ENCODE measurements at regions not wholly inside any gene's neighbourhood (a gene's known extent, or its start where the extent isn't known, plus 50 kb on each side); places are given as distances from the start of the nearest gene placed in this dataset.
A peak's percentile ranks its signal among the peaks of the same experiment; 100 is the strongest.

DNA sequence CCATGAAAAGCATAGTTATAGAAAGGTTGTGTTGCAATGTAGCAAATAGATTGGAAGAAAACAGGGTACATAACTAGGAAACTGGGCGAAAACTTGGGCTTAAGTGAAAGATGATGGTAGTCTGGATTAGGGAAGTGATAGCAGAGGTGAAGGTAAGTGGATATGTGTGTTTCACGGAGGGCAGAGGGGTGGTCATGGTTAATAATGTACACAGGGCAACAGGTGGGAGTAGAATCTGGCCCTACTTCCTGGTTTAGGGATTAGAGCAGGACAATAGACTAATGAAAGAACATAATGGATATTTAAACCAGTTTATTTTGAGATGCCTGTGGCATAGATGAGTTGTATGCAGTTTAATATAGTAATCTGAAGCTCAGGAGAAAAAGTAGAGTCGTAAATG is 257.3 kb upstream of the SPRY2 start:
- no peak for DNase-seq

DNA sequence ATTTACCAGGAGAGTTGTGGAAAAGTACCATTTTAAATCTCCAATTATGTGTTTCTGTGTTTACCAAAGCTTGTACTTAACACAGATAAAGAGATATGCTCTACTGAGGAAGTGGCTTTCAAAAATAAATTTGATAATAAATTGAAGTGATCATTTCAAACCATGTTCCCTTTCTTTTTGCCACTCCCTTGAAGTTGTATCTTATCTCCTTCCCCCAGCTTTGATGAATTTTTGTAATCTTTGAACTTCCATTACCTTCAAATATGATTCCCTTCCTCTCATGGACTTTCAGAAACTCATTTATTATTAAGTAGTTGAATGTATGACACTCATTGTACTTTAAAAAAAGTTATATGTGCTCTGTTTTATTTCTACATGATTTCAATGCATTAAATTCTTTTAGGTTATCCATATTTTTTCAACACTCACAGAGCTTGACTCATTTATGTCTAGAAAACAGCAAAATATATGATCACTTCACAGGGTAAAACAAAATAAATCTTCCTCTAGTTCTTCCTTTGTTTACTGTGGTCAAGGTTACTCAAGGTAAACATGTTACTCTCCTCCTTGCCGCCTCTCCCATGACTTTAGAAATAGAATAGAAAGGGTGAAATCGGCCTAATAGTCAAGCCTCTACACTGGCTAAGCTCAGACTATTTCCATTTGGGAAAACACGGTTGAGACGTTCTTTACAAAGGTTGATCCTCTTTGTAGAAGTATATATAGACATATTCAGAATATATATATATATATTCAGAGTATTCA is 251.2 kb upstream of the SPRY2 start:
- DNase-seq = no peak

- no peak for DNase-seq
Measured at GRCh38 chr13:80590551-80590950, 249.6 kb upstream of the SPRY2 start.

- DNase-seq = no peak
Measured at GRCh38 chr13:80586356-80586755, 245.4 kb upstream of the SPRY2 start.

DNA sequence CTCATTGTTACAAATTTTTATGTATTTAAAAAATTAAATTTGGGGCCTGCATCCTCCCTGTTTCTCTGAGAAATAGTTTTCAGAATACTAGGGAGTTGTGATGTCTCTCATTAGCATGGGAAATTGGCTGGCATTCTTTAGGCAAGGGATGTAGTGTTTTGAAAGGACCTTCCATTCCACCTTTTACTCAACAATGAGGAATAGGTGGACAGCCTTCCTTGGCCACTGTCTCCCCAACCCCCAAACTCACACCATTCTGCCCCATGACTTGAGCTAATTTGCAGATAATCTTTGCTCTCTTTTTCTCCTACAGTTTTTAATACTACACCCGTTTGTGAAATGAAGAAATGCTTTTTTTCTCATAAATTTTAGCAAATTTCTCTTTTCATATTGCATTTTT is 244.6 kb upstream of the SPRY2 start:
- DNase-seq = no peak

- DNase-seq = no peak
Measured at GRCh38 chr13:80584785-80585184, 243.9 kb upstream of the SPRY2 start.

GRCh38 chr13:80584306-80584705 is 243.4 kb upstream of the SPRY2 start:
- DNase-seq = no peak

- no peak for DNase-seq
Measured at GRCh38 chr13:80577926-80578670, 237.2 kb upstream of the SPRY2 start.

DNA sequence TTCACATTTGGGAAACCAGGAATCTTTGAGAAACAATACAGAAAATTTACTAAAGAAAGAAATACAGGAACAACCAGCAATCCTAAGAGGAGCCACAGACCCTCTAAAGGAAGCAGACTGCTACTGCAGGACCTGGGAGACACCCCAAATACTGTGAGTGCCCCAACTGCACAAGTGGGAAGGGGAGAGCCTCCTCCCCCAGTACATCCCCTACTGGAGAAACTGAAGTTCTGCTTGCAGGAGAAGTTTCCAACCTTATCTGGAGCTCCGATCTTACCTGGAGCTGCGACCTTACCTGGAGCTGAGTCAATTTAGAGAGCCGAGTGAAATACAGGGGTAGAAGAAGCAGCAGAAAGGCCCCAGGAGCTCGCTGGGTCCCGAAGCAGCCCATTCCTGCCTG is 236.4 kb upstream of the SPRY2 start:
- no peak for DNase-seq

GRCh38 chr13:80574113-80574850 is 233.4 kb upstream of the SPRY2 start:
- no peak for DNase-seq

- DNase-seq = no peak
Measured at GRCh38 chr13:80572923-80573316, 232.0 kb upstream of the SPRY2 start.

GRCh38 chr13:80572308-80572922 is 231.5 kb upstream of the SPRY2 start:
- peak; percentile 96 for DNase-seq

GRCh38 chr13:80571346-80572307 is 230.7 kb upstream of the SPRY2 start:
- DNase-seq = no peak

GRCh38 chr13:80563439-80563838 is 222.5 kb upstream of the SPRY2 start:
- DNase-seq = no peak

- peak; percentile 82 for DNase-seq
Measured at GRCh38 chr13:80562433-80563156, 221.7 kb upstream of the SPRY2 start.

DNA sequence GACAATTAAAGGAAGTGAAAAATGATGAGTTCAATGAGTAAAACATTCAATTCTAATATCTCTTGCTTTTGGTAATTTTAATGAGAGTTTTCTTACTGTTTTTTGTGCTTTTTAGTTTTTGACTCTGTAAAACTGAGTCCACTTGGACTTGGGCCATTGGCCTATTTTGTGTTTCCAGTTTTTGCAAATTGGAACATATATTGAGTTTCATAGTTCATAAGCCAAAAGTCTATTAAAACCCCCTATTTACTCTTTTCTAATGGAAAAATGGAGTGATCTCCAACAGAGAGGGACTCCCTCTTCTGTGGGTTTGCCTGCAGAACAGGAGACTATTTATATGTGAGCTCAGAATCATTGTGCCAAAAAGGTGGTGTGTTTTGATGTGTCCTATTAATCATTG is 219.7 kb upstream of the SPRY2 start:
- no peak for DNase-seq

- no peak for DNase-seq
Measured at GRCh38 chr13:80559944-80560343, 219.0 kb upstream of the SPRY2 start.

DNA sequence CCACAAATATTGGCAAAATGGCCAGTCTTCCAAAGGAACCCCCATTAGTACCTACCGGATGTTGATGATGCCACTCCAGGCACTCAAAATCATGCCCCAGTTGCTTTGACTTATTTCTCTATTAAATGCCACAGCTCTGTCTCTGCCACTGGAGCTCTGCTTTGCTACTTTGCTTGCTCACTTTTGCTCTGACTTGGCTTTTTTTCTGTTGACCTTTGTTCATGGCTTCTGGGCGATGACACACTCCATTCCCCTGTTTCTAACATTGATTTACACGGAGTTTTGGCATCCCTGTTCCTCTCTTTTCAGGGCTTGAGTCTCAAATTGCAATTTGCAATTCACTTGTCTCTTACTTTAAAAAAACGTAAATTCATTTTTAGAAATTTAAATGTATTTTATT is 217.1 kb upstream of the SPRY2 start:
- DNase-seq = no peak

DNA sequence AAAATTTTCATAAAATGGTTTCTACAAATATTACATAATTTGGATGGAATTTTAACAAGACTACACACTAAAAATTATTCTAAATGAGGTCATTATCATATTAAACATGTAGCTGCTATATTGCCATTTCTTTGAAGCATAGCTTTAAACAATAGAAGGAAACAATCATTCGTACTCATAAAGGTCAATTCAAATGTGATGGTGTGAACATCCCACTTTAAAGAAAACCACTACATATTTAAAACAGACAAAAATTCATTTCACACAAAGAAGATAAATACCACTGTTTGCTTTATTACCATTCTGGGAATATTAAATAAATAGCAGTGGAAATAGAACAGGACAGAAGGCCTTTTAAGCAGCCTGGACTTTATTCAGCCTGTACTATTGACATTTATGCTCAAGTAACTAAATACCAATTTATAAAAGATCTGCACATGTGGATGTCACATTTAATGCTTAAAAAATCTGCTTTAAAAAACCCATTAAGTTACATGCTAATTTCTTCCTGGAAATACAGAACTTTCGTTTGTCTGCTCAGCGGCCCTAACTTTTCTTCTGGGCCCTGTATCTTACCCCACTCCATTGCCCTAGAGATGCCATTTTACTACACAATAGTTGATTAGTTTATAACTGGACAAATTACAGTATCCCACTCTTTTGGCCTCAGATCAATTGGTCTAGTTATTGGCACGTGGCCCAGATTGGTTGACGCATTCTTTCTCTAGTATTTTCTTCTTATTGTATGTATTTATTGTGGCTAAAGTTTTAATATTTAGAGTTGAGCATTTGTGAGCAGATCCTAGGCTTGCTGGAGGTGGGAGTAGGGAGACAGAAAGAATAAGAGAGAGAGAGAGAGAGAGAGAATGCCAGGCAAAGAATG is 215.1 kb upstream of the SPRY2 start:
- no peak for DNase-seq

DNA sequence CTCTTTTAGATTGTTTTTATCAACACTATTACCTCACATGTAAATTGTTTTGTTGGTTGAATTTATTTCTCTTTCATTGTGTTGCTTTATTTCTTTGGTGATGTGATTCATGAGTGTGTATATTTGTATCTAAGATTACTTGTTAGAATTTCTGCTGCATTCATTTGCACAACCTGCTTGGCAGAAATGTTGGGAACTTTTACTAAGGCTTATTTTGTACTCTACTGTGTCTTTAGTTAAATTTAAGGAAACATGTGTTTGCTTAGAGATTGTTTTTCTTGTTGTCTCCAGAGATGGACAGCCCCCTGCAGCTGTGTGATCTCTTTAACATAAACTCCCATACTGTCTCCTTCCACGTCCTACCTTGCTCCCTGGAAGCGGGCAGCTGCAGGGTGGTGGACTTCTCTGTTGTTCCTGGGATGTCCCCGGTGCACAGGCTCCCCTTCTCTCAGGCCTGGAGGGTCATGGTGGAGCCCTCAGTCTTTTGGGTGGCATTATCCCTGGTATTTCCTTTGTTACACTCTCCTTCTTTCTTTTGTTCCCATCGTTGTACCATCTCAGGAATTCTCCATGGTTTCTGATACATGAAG is 212.0 kb upstream of the SPRY2 start:
- no peak for DNase-seq

All from NCI-H748 treated with DMSO at 0.1 percent for 48 hours (cell line).